GM23338 (cell line): ENCODE measurements at regions not wholly inside any gene's neighbourhood (a gene's known extent, or its start where the extent isn't known, plus 50 kb on each side); places are given as distances from the start of the nearest gene placed in this dataset.

Source experiments
- ATAC-seq: fragments of 200-7000 bp; cut with Tn5 transposase; 3 replicates; pipeline ENCODE4 v1.9.1; 2020
- DNase-seq: peaks from one replicate; pipeline ENCODE4 v3.0.0-alpha.2; 2015; ENCODE audit warnings: low spot score
- H2AFZ ChIP-seq: fragments of 200-600 bp; sonication (generic); 2 replicates; pipeline ENCODE4 v1.8.0; 2016; ENCODE audit warnings: antibody characterized with exemption, mild to moderate bottlenecking, moderate library complexity
- H3F3A ChIP-seq: fragments of 200-600 bp; sonication (generic); replicated peaks from 2 replicates; pipeline ENCODE4 v1.8.0; 2017; ENCODE audit warnings: antibody characterized with exemption, mixed run types, low read depth
- H3K27ac ChIP-seq: fragments of 200-600 bp; sonication (generic); 2 replicates; pipeline ENCODE4 v1.6.1; 2016; ENCODE audit warnings: low read depth
- H3K27me3 ChIP-seq: fragments of 200-600 bp; sonication (generic); 2 replicates; pipeline ENCODE4 v1.8.0; 2016; ENCODE audit warnings: mild to moderate bottlenecking, mixed run types, moderate library complexity; ENCODE audit not compliant: insufficient read depth
- H3K36me3 ChIP-seq: fragments of 200-600 bp; sonication (generic); 2 replicates; pipeline ENCODE4 v1.8.0; 2016; ENCODE audit warnings: mild to moderate bottlenecking; ENCODE audit not compliant: insufficient read depth
- H3K4me1 ChIP-seq: fragments of 200-600 bp; sonication (generic); 2 replicates; pipeline ENCODE4 v1.8.0; 2016; ENCODE audit warnings: mild to moderate bottlenecking, moderate library complexity; ENCODE audit not compliant: insufficient read depth
- H3K4me2 ChIP-seq: fragments of 200-600 bp; sonication (generic); 2 replicates; pipeline ENCODE4 v1.7.1; 2017; ENCODE audit warnings: mixed run types
- H3K4me3 ChIP-seq: fragments of 200-600 bp; sonication (generic); 2 replicates; pipeline ENCODE4 v1.6.1; 2016; ENCODE audit warnings: mixed run types
- H3K79me2 ChIP-seq: fragments of 200-600 bp; sonication (generic); replicated peaks from 2 replicates; pipeline ENCODE4 v1.8.0; 2017; ENCODE audit warnings: mild to moderate bottlenecking; ENCODE audit not compliant: insufficient read depth
- H3K9me2 ChIP-seq: fragments of 200-600 bp; sonication (generic); 2 replicates; pipeline ENCODE4 v1.8.0; 2017; ENCODE audit not compliant: insufficient read depth
- H4K20me1 ChIP-seq: fragments of 200-600 bp; sonication (generic); replicated peaks from 2 replicates; pipeline ENCODE4 v1.8.0; 2017; ENCODE audit warnings: mild to moderate bottlenecking; ENCODE audit not compliant: insufficient read depth
- H3K27ac Mint-ChIP-seq: 2 replicates; pipeline ENCODE4 v1.8.0; 2020; ENCODE audit warnings: inconsistent platforms, mild to moderate bottlenecking, moderate library complexity, mixed read lengths
- H3K27me3 Mint-ChIP-seq: 3 replicates; pipeline ENCODE4 v1.8.0; 2022; ENCODE audit warnings: low read depth, mild to moderate bottlenecking, moderate library complexity, mixed read lengths, inconsistent platforms; ENCODE audit not compliant: insufficient read depth, poor library complexity
- H3K36me3 Mint-ChIP-seq: 3 replicates; pipeline ENCODE4 v1.8.0; 2021; ENCODE audit warnings: low read depth, mild to moderate bottlenecking, inconsistent platforms, moderate library complexity, mixed read lengths
- H3K4me1 Mint-ChIP-seq: 3 replicates; pipeline ENCODE4 v1.8.0; 2020; ENCODE audit warnings: mild to moderate bottlenecking, inconsistent platforms, mixed read lengths
- H3K4me3 Mint-ChIP-seq: 3 replicates; pipeline ENCODE4 v1.8.0; 2021; ENCODE audit warnings: moderate library complexity, mild to moderate bottlenecking, inconsistent platforms, mixed read lengths
- H3K9me3 Mint-ChIP-seq: 3 replicates; pipeline ENCODE4 v1.8.0; 2020; ENCODE audit warnings: moderate library complexity, mild to moderate bottlenecking, inconsistent platforms, mixed read lengths
- CREB1 ChIP-seq: fragments of 250-450 bp; sonication (Bioruptor Pico); IDR thresholded peaks from 2 replicates; pipeline ENCODE4 v1.5.0; 2020; ENCODE audit warnings: low read depth, mild to moderate bottlenecking, moderate library complexity
- EZH2 ChIP-seq: fragments of 200-600 bp; sonication (generic); IDR thresholded peaks from one replicate; pipeline ENCODE4 v1.8.0; 2017; ENCODE audit warnings: antibody characterized with exemption, mild to moderate bottlenecking, low read depth; ENCODE audit not compliant: unreplicated experiment
- EZH2phosphoT487 ChIP-seq: fragments of 200-600 bp; sonication (generic); IDR thresholded peaks from one replicate; pipeline ENCODE4 v1.8.1; 2018; ENCODE audit warnings: antibody characterized with exemption; ENCODE audit not compliant: unreplicated experiment
- JUNB ChIP-seq: IDR thresholded peaks from one replicate; pipeline ENCODE4 v1.6.1; 2016; ENCODE audit warnings: antibody characterized with exemption; ENCODE audit not compliant: unreplicated experiment
- NANOG ChIP-seq: IDR thresholded peaks from 2 replicates; pipeline ENCODE4 v1.6.1; 2016; ENCODE audit warnings: antibody characterized with exemption, borderline replicate concordance
- POLR2AphosphoS5 ChIP-seq: IDR thresholded peaks from 2 replicates; pipeline ENCODE4 v1.6.1; 2016; ENCODE audit warnings: antibody characterized with exemption, low read depth
- STAT1 ChIP-seq: IDR thresholded peaks from one replicate; pipeline ENCODE4 v1.6.1; 2016; ENCODE audit warnings: antibody characterized with exemption; ENCODE audit not compliant: unreplicated experiment
- ZNF114 ChIP-seq: fragments of 250-450 bp; sonication (Bioruptor Pico); IDR thresholded peaks from 2 replicates; pipeline ENCODE4 v1.5.0; 2020; ENCODE audit warnings: mild to moderate bottlenecking, moderate library complexity
- TF ChIP-seq, protein P1 (sequence below): fragments of 250-450 bp; sonication (Bioruptor Pico); IDR thresholded peaks from 2 replicates; pipeline ENCODE4 v1.5.0; 2020; ENCODE audit warnings: mild to moderate bottlenecking, moderate library complexity
- TF ChIP-seq, protein P2 (sequence below): IDR thresholded peaks from 2 replicates; pipeline ENCODE4 v1.6.1; 2016; ENCODE audit warnings: antibody characterized with exemption
- TF ChIP-seq, protein P3 (sequence below): IDR thresholded peaks from one replicate; pipeline ENCODE4 v1.6.1; 2018; ENCODE audit warnings: antibody characterized with exemption; ENCODE audit not compliant: unreplicated experiment

DNA sequence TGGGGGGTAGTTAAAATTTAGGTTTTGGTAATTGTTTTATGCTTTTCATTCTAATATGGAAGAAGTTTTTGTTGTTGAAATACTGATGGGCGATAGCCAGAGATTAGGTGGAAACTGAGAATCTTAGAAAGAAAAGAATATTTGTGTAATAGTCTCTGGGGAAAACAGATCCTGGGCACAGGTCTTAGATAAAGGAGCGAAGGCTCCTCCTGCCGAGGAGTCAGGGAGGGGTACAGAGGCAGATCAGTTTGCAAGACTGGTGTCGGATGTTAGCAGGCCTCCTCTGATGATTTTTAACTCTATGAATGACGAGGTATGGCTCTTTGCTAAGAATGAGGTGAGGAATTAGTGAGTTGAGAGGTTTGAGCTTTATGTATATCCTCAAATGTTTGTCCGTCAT is 339.7 kb downstream of the HGF start:
- no peak overlapping the region for H3K4me3 ChIP-seq
- no peak overlapping the region for H3K27ac ChIP-seq
- H3K9me3 Mint-ChIP-seq, result no peaks in the 10 kb centered on the region
- no peaks in the 10 kb centered on the region for H4K20me1 ChIP-seq
- DNase-seq, result peak; percentile 10
- H3K27me3 Mint-ChIP-seq, result peaks cover 2% of the 10 kb centered on the region
- no peak overlapping the region for H3K4me3 Mint-ChIP-seq
- H3K36me3 Mint-ChIP-seq, result no peaks in the 10 kb centered on the region
- peaks cover 15% of the 10 kb centered on the region; the same call in 2 of the 3 replicates for H3K4me1 Mint-ChIP-seq
- TF ChIP-seq JUNB (no peak), CREB1 (CRISPR knock-in tag) (no peak), EZH2 (no peak), STAT1 (no peak), ZNF114 (no peak), NANOG (no peak), POLR2AphosphoS5 (no peak), EZH2phosphoT487 (no peak)
- TF ChIP-seq, protein P1, sequence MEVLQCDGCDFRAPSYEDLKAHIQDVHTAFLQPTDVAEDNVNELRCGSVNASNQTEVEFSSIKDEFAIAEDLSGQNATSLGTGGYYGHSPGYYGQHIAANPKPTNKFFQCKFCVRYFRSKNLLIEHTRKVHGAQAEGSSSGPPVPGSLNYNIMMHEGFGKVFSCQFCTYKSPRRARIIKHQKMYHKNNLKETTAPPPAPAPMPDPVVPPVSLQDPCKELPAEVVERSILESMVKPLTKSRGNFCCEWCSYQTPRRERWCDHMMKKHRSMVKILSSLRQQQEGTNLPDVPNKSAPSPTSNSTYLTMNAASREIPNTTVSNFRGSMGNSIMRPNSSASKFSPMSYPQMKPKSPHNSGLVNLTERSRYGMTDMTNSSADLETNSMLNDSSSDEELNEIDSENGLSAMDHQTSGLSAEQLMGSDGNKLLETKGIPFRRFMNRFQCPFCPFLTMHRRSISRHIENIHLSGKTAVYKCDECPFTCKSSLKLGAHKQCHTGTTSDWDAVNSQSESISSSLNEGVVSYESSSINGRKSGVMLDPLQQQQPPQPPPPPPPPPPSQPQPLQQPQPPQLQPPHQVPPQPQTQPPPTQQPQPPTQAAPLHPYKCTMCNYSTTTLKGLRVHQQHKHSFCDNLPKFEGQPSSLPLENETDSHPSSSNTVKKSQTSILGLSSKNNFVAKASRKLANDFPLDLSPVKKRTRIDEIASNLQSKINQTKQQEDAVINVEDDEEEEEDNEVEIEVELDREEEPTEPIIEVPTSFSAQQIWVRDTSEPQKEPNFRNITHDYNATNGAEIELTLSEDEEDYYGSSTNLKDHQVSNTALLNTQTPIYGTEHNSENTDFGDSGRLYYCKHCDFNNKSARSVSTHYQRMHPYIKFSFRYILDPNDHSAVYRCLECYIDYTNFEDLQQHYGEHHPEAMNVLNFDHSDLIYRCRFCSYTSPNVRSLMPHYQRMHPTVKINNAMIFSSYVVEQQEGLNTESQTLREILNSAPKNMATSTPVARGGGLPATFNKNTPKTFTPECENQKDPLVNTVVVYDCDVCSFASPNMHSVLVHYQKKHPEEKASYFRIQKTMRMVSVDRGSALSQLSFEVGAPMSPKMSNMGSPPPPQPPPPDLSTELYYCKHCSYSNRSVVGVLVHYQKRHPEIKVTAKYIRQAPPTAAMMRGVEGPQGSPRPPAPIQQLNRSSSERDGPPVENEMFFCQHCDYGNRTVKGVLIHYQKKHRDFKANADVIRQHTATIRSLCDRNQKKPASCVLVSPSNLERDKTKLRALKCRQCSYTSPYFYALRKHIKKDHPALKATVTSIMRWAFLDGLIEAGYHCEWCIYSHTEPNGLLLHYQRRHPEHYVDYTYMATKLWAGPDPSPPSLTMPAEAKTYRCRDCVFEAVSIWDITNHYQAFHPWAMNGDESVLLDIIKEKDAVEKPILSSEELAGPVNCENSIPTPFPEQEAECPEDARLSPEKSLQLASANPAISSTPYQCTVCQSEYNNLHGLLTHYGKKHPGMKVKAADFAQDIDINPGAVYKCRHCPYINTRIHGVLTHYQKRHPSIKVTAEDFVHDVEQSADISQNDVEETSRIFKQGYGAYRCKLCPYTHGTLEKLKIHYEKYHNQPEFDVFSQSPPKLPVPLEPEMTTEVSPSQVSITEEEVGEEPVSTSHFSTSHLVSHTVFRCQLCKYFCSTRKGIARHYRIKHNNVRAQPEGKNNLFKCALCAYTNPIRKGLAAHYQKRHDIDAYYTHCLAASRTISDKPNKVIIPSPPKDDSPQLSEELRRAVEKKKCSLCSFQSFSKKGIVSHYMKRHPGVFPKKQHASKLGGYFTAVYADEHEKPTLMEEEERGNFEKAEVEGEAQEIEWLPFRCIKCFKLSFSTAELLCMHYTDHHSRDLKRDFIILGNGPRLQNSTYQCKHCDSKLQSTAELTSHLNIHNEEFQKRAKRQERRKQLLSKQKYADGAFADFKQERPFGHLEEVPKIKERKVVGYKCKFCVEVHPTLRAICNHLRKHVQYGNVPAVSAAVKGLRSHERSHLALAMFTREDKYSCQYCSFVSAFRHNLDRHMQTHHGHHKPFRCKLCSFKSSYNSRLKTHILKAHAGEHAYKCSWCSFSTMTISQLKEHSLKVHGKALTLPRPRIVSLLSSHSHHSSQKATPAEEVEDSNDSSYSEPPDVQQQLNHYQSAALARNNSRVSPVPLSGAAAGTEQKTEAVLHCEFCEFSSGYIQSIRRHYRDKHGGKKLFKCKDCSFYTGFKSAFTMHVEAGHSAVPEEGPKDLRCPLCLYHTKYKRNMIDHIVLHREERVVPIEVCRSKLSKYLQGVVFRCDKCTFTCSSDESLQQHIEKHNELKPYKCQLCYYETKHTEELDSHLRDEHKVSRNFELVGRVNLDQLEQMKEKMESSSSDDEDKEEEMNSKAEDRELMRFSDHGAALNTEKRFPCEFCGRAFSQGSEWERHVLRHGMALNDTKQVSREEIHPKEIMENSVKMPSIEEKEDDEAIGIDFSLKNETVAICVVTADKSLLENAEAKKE (CRISPR knock-in tag), result no peak
- TF ChIP-seq, protein P2, sequence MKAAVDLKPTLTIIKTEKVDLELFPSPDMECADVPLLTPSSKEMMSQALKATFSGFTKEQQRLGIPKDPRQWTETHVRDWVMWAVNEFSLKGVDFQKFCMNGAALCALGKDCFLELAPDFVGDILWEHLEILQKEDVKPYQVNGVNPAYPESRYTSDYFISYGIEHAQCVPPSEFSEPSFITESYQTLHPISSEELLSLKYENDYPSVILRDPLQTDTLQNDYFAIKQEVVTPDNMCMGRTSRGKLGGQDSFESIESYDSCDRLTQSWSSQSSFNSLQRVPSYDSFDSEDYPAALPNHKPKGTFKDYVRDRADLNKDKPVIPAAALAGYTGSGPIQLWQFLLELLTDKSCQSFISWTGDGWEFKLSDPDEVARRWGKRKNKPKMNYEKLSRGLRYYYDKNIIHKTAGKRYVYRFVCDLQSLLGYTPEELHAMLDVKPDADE, result no peak
- TF ChIP-seq, protein P3, sequence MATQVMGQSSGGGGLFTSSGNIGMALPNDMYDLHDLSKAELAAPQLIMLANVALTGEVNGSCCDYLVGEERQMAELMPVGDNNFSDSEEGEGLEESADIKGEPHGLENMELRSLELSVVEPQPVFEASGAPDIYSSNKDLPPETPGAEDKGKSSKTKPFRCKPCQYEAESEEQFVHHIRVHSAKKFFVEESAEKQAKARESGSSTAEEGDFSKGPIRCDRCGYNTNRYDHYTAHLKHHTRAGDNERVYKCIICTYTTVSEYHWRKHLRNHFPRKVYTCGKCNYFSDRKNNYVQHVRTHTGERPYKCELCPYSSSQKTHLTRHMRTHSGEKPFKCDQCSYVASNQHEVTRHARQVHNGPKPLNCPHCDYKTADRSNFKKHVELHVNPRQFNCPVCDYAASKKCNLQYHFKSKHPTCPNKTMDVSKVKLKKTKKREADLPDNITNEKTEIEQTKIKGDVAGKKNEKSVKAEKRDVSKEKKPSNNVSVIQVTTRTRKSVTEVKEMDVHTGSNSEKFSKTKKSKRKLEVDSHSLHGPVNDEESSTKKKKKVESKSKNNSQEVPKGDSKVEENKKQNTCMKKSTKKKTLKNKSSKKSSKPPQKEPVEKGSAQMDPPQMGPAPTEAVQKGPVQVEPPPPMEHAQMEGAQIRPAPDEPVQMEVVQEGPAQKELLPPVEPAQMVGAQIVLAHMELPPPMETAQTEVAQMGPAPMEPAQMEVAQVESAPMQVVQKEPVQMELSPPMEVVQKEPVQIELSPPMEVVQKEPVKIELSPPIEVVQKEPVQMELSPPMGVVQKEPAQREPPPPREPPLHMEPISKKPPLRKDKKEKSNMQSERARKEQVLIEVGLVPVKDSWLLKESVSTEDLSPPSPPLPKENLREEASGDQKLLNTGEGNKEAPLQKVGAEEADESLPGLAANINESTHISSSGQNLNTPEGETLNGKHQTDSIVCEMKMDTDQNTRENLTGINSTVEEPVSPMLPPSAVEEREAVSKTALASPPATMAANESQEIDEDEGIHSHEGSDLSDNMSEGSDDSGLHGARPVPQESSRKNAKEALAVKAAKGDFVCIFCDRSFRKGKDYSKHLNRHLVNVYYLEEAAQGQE, result no peak
- H3K9me2 ChIP-seq, result peaks cover 5% of the 10 kb centered on the region; the same call in 1 of the 2 replicates
- H3K27ac Mint-ChIP-seq, result no peak overlapping the region
- H3K79me2 ChIP-seq, result no peaks in the 10 kb centered on the region
- no peaks in the 10 kb centered on the region for H3K36me3 ChIP-seq
- no peak overlapping the region for H3K4me2 ChIP-seq
- H2AFZ ChIP-seq, result no peak overlapping the region
- H3K4me1 ChIP-seq, result no peaks in the 10 kb centered on the region; the same call in 1 of the 2 replicates
- H3K27me3 ChIP-seq, result no peaks in the 10 kb centered on the region
- ATAC-seq, result peak; percentile 72
- H3F3A ChIP-seq, result no peaks in the 10 kb centered on the region
